Amniotic stem cell (primary cell): ENCODE measurements at regions not wholly inside any gene's neighbourhood (a gene's known extent, or its start where the extent isn't known, plus 50 kb on each side); places are given as distances from the start of the nearest gene placed in this dataset.
A peak's percentile ranks its signal among the peaks of the same experiment; 100 is the strongest.

Experiments
- DNase-seq: peaks from one replicate; lab custom pipeline; 2025; lab: John Stamatoyannopoulos, UW

DNA sequence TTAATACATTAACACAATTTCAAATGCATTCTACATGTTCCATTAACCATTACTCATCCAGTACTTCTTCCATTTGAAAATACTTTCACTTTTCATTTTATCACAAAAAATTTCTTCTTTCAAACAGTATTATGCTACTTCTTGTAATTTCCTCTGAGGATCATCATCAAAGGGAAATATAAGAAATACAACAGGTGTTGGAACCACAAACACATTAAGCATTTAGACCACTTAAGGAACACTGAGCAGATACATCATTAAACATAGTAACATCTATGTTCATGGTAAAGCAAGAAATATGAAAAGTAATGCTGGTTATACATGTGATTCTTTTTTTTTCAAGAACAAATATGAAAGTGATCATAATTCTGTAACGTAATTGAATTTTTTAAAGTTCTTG lies 2207.0 kb downstream of the ARAP2 start:
- no peak for DNase-seq

DNA sequence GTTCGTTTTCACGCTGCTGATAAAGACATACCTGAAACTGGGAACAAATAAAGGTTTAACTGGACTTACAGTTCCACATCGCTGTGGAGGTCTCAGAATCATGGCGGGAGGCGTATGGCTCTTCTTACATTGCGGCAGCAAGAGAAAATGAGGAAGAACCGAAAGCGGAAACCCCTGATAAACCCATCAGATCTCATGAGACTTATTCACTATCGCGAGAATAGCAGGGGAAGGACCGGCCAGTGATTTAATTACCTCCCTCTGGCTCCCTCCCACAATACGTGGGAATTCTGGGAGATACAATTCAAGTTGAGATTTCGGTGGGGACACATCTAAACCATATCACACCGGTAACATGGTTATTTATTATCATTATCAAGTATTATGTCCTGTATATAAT lies 2204.5 kb downstream of the ARAP2 start:
- no peak for DNase-seq

GRCh38 chr4:34043131-34043530 lies 2201.2 kb downstream of the ARAP2 start:
- DNase-seq, result no peak

DNA sequence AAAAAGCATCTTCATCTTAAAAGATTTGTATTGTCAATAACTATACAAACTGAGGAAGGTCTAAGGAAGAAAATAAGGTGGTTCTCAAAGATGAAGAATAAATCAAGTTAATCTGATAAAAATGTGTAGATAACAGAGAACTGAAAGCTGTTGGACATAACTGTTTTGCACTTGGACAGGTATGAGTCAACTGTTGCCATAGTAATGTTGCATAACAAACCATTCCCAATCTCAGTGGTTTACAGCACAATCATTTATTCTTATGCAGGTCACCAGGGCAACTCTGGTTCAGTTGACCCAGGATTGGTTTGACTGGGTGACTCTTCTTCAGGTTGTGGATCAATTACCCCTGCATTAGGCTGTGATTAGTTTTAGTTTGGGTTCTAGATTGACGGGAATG lies 2197.7 kb downstream of the ARAP2 start:
- DNase-seq, result no peak

DNA sequence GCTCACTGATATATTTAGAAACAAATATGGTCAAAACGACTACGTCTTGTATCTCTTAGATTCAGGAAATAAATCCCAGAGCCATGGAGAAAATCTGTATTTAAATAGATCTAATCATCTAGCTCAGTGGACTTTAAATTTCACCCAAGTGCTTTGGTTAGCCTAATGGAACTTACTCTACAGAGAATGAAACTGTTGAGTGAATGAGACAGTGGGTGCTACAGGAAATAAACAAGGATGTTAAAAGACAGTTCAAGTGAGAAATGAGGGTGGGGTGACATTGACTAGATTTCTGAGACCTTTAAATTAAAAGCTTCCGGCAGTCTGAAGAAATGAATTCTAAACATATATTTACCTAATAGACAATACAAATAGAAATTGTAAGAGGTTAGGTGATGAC lies 2197.0 kb downstream of the ARAP2 start:
- no peak for DNase-seq

DNA sequence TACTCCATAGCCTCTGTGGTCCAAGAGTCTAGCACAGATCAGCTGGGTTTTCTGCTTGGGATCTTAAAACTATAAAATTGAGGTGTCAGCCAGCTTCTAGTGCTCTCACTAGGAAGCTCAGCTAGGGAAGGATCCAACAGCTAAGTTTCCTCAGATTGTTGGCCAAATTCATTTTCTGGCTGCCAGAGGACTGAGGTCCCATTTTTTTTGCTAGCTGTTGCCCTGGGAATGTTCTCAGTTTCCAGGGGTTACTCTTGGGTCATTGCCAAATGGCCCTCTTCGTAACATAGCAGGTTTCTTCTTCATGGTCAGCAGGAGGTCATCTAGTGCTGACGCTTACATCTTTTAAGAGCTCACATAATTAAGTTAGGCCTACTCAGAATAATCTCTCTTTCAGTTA lies 2178.2 kb downstream of the ARAP2 start:
- DNase-seq, result no peak

GRCh38 chr4:34091451-34091850 lies 2152.9 kb downstream of the ARAP2 start:
- no peak for DNase-seq

DNA sequence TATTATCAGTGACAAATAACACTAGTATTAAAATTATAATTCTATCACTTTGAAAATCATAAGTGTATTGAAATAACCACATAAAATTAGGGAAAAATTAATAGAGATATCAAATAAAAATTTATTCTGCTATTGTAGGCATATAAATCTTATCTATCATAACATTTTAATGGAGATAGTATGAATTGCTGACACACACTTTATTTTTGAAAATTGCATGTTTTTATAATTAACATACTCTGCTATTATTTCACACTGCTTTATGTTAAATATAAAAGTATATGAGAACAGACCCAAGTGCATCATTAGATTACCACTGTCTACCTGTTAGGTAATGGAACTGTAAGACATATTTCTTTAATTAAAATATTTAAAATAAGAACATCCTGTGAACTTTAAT lies 2150.2 kb downstream of the ARAP2 start:
- no peak for DNase-seq

DNA sequence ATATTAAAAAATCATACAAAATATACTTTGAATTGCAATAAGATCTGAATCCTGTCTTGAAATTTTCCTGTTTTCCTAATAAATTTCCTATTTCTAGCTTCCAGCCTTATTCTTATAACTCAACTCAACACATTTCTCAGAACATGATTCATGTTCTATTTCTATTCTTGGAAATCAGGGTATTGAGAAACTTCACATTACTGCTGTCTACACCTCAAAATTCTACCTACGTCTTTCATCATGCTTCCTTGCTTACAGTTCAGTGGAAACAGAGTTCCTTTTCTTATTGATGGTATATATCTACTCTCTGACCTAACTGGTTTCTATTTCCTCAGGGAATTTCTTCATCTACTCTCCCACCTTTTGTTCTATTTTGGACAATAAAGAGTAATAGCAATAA lies 2139.0 kb downstream of the ARAP2 start:
- no peak for DNase-seq

DNA sequence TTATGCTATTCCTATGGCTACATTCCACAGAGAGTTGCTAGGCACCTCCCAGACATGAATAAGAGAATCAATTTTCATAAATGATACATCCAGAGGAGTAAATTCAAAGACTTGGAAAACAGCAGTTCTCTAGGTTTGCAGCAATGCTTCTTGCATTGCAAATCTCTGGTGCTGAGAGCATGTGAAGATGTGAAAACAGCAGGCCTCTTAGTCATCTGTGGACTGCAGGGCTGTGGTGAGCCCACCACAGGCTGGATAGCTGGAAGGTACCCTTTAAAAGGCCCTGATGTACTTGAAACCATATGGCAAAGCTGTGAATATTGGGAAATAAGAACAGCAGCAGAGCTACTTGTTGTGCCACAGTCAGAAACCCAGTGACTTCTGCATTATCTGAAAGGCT lies 2135.9 kb downstream of the ARAP2 start:
- no peak for DNase-seq

DNA sequence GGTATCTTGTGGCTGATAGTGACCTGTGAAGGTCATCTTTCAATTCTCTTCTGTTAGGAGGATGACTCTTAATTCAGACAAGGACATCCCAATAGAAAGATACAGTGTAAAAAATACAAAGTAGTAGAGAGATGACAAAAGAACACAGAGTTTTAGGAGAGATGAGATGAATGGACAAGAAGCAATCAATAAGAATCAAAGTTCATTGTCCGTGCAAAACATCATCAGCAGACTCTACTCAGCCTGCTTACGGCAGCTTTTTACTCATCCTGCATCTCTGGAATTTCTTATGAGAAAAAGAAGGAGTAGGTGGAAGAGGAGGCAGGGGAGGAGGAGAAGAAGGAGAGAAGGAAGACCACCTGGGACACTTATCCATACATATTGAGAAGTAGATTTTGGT lies 2131.7 kb downstream of the ARAP2 start:
- no peak for DNase-seq

GRCh38 chr4:34138385-34138784 lies 2105.9 kb downstream of the ARAP2 start:
- no peak for DNase-seq

DNA sequence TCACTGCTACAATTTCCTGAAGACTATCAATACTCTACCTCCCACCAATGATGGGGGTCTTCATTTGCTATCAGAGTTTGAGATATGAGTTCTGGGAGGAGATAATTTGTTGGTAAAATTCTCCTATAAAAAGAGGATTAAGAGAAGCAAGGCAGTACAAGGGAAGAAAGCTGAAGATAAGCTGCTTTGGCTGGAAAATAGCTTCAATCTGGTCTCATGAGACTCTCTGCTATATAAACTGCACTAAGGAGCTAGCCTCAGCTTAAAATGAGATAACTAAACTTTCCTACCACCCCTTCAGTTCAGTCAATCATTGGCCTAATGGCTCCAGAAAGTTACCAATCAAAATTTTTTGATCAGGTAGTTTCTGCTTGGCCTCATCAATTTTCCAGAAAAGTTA lies 2105.0 kb downstream of the ARAP2 start:
- DNase-seq, result no peak

DNA sequence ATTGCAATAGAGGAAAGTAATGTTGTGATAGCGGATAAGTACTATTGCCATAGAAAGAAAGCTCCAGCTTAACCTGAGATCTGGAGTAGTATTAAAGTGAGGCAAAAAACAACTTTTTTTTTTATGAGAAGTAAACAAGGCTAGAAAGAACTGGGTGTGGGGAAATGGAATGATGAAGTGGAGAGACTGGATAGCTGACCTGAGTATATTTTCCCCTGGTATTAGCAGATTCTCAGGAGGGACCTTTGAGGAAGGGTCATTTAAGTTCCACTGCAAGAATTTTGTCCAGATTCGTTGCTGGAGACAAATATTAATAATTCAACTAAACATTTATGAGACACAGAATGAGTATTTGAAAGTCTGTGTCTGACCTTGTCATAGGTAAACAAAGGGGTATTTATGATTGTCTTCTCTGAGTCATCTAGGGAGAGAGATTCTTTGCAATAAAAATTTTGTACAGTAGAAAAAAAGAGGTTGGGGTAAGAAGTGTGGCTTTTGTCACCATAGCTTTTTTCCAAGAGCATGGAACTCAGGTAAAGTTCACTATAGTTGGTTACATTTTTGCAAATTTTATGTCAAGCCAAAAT lies 2095.9 kb downstream of the ARAP2 start:
- no peak for DNase-seq

- DNase-seq, result no peak
Observed at GRCh38 chr4:34157547-34157946, 2086.8 kb downstream of the ARAP2 start.

DNA sequence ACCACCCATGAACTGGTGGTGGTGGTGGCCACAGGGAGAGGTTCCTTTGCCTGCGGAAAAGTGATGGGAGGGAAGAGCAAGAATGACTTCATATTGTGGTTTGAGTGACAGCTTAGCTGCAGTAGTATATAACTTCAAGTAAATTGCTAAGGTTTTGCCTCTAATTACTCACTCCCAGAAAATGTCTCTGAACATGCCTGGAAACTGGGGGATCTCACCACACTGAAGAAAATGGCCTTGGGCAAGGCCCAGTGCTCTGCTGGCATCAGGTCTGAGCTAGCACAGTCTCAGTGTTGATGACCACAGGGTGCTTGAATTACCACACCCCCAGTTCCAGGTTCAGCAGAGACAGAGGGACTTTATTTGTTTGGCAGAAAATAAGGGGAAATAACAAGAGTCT lies 2085.4 kb downstream of the ARAP2 start:
- DNase-seq, result no peak

DNA sequence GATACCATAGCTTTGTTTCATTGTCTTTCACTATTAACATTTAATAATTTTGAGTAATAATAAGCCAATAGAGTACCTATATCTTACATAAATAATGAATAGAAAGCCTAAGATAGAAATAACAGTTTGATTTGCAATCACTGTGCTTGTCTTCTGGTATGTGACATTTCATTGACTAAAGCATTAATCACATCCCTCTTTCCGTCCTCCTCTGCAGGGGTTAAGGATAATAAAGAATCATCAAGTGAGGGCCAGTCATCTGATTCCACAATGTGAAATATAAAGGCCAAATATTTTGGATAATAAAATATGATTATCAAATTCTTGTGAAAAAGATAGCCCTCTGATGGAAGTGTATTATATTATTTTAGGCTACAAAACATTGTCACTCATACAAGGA lies 2073.4 kb downstream of the ARAP2 start:
- no peak for DNase-seq

- DNase-seq, result no peak
Observed at GRCh38 chr4:34176609-34177008, 2067.7 kb downstream of the ARAP2 start.

DNA sequence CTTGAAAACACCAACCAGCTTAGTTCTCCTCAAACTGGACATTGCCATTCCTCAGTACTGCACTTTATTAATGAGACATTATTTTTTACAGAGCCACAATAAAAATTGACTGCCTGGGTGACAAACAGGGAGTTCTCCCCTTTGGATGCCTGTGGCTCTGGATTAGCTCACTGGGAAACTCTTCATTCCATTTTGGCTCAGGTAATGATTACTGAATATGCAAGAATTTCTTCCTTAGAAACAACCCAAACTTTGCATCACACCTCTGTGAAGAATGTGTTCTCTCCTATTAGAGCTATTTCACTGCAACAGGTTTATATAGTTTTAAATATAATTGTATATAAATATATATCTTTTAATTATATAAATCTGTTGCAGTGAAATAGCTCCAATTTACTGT lies 2065.8 kb downstream of the ARAP2 start:
- no peak for DNase-seq

- peak; percentile 79 for DNase-seq
Observed at GRCh38 chr4:34181311-34181841, 2062.9 kb downstream of the ARAP2 start.

DNA sequence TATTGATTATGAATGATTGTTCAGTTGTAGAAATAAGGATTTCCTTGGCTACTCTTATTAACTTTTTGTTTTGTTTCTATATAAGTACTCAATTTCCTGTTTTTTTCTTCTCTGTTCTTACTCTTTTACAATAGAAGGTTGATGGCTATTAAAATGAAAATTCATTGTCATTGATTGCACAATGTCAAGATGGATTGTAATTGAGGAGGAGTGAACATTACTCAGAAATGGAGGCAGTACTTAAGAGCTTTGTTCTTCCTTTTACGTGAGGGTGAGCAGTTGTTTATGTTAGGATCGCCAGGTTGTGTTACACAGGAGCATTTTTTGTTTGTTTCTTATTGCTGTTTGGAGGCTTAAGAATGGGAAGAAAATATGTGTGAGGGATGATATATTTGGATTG lies 2062.4 kb downstream of the ARAP2 start:
- no peak for DNase-seq

DNA sequence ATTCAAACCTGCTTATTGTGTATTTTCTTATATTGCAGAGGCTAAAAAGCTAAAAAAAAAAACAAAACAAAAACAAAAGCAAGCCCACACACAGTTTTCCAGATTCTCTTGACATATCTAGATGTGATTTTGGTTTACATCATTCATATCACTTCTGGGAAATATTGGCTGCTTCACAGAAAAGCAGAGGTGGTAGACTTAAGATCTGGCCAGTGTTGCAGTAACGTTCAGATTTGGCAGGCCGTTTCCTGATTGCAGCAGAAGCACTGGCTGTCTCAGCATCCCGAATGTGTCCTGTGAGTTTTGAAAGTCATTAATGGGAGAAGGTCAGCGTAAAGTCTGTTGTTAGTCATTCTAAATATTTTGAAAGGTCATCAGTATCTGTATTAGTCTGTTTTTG lies 2062.0 kb downstream of the ARAP2 start:
- no peak for DNase-seq

GRCh38 chr4:34183926-34184325 lies 2060.4 kb downstream of the ARAP2 start:
- DNase-seq, result no peak

- no peak for DNase-seq
Observed at GRCh38 chr4:34187056-34187455, 2057.3 kb downstream of the ARAP2 start.

DNA sequence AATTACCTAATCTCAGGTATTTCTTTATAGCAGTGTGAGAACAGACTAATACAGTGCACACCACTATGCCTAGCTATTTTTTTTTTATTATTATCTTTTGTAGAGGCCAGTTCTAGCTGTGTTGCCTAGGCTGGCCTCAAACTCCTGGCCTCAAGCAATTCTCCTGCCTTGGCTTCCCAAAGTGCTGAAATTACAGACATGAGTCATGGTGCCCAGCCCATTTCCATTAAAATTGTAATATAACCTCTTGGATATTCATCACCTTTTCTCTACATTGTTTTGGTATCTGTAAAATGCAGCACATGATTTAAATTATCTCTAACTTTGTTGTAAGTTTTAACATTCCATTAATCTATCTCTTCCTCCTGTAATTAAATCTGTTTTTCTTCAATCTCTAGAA lies 2052.9 kb downstream of the ARAP2 start:
- no peak for DNase-seq
